ENCODE measurements at regions not wholly inside any gene's neighbourhood (a gene's known extent, or its start where the extent isn't known, plus 50 kb on each side); places are given as distances from the start of the nearest gene placed in this dataset.

DNA sequence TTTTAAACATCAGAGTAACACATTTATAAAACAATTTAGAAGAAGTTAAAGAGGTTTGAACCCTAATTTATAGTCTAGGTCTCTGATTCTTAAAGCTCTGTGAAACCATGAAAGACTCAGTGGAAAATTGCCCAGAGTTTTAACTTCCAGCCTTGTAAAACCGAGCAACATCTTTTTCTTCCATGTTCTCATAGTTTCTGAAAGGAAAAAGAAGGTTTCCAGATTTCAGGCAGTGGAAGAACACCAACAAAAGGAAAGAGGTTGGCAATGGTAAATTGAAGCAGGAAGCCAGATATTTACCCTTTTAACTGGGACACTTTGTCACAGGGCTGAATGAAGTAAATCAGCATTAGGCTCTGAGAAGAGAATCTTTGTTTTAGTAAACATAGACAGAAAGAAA lies 1999.3 kb downstream of the MAT2B start:
- DNase-seq, result no peak

DNA sequence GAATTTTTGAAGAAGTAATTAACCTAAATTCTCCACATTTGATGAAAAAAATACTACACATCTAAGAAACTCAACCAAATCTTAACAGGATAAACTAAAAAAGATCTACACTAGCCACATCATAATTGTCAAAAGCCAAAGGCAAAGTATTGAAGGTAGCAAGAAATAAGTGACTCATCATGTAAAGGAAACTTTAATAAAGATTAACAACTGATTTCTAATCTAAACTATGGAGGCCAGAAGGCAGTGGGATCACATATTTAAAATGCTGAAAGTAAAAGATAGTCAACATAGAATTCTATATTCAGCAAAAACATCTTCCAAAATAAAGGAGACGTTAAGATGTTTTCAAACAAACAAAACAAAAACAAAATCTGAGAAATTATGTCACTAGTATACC lies 2002.9 kb downstream of the MAT2B start:
- DNase-seq, result no peak

DNA sequence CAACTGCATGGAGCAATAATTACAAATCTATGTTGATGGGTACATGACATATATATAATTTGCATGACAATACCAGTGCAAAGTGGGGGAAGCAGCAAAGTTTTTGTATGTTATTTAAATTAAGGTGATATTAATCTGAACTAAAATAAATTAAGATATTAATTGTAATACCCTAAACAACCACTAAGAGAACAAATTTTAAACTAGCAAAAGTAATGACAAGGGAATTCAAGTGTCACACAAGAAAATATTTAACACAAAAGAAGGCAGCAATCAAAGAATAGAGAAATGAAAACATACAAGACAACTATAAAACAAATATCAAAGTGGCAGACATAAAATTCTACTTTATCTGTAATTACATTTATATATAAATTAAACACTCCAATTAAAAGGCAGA lies 2003.4 kb downstream of the MAT2B start:
- no peak for DNase-seq

DNA sequence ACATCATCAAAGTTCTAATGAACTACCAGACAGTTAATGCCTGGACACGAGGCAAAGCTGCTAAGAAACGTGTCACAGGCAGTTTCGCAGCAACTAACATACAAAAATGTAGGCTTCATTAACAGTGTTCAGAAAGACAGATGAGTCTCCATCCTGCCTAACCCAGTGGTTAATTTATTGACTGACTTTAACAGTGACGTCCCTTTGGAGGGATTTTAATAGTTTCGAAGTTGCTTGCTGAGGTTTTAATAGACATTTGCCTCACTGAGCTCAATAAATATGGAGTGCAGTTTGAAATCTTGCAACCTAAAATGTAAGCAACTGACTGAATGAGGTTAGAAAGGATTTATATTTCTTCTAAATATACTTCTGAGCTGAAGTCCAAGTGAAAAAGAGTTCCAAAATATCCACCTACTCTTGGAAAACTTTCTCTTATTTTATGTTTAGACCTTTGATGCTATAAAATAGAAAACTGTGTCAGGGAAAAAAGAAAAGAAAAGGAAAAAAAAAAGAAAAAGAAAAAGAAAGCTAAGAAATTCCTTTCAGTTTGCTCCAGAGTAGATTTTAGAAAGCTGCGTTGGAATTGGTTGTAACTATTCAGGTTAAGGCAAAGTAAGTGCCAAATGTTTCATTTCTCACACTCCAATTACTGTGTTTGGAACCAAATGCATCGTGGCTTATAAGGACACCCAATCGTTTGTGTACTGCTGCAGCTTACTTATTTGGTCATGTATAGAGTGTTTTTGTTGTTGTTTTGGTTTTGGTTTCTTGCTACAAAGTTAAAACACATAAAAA lies 2016.6 kb downstream of the MAT2B start:
- DNase-seq, result no peak

DNA sequence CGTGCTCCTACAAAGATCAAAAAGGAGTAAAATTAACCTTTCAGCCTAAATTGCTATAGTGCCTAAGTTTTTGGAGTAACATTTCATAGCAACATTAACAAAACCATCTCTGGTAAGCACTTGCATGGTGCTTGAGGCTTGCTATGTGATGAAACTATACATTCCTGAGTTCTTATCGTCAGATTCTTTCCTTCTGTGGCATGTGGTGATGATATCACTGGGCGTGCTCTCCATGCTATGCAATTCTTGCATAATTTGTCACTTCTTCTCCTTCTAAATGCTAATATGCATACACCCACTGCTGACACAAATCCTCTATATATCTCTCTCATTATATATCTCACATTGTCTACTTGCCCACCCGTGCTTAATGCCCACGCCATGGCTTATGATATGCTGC lies 2019.9 kb downstream of the MAT2B start:
- DNase-seq, result no peak

DNA sequence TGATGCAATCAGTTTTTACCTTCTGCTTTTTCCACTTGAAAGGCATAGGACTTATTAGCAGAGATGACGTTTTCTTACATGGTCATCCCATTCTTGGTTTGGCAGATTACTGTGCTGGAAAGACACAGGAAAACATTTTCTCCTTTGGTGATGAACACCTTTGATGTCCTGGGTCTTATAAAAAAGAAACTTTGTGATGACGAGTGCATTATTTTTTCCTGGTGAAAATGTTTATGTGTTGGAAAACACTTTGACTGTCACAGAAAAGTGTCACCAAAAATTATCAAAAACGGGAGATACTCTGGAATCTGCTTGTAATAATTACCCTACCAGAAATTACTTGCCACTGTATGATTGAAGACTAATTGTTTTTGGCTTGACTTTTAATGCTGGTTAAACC lies 2020.9 kb downstream of the MAT2B start:
- no peak for DNase-seq

DNA sequence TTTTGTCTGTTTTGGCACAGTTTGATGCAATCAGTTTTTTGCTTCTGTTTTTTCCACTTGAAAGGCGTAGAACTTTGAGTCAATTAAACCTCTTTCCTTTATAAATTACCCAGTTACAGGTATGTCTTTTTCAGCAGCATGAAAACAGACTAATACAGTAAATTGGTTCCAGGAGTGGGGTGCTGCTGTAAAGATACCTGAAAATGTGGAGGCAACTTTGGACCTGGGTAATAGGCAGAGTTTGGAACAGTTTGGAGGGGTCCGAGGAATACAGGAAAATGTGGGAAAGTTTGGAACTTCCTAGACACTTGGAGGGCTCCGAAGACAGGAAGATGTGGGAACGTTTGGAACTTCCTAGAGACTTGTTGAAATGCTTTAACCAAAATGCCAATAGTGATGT lies 2022.2 kb downstream of the MAT2B start:
- DNase-seq, result no peak

DNA sequence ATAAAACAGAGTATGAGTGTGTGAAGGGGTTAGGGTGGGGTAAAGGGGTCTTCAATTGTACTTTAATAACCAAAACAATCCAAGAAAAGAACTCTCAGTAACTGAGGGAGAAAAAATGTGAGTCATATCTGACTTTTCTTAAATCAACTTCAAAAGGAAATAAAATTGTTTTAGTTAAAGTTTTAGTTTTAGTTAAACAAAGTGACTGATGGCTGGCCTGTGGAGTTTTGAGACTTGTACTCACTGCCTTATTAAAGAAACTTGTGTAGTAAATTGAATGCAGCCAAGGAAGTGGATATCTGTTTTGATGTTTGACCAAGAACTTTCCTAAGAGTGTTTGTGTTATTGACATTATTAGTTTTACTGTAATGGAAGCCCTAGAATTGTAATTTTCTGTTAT lies 2032.6 kb downstream of the MAT2B start:
- no peak for DNase-seq

DNA sequence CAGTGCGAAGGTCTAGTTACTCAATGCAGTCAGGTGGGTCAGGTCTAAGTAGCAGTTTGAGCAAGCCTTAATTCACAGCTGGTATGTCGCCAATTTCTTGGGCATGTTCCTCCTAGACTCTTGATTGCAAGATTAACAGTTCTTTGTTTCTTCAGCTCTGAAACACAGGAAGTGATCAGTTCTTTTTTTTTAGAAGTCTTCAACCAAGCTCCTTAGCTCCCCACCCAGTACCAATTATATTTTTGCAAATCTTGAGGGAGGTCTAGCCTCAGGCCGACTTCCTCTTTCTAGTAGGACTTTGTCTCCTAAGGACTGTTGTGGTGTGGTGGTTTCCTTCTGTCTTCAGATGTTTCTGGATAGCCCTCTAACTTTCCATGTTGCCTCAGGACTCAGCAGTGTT lies 2054.2 kb downstream of the MAT2B start:
- DNase-seq, result no peak

DNA sequence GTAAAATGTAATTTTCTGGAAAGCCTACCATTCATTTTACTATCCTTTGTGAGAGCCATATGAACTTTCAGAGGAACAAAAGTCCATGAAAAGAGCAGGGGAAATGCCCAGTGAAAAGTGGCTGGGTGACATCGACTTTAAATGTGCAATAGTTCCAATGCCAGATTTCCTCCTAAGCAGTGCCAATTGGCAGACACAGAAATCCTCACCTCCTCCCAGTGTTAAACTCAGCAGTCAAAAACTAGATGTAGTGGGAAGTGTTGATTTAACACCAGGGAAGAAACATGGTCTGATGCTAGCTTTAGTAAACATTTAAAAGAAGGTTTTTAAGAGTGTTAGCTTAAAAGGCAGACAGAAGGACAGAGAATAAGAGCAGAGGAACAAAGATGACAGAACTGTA lies 2055.2 kb downstream of the MAT2B start:
- no peak for DNase-seq

DNA sequence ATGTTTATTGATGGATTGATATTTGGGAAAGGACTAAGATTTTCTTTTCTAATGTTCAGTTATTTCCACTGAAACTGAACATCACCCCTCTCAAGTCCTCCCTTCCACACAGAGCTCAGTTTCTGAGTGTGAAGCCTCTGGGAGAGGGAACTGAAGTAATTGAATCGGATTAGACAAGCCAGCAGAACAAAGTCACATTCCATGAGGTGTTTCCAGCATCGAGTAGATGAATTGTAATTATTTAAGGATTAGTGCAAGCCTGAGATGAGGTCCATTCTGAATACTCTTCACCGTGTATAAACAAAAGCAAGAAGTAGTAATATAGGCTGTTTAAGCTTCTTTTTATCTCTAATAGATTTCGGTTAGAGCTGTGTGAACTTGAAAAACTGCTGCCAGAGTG lies 2060.5 kb downstream of the MAT2B start:
- DNase-seq, result no peak

DNA sequence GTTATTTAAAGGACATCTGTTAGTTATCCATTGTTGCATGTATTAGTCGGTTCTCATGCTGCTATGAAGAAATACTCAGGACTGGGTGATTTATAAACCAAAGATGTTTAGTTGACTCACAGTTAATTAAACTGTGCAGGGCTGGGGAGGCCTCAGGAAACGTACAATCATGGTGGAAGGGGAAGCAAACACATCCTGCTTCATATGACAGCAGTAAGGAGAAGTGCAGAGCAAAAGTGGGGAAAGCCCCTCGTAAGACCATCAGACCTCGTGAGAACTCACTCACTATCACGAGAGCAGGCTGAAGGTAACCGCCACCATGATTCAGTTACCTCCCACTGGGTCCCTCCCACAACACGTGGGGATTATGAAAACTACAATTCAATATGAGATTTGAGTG lies 2064.1 kb downstream of the MAT2B start:
- no peak for DNase-seq

DNA sequence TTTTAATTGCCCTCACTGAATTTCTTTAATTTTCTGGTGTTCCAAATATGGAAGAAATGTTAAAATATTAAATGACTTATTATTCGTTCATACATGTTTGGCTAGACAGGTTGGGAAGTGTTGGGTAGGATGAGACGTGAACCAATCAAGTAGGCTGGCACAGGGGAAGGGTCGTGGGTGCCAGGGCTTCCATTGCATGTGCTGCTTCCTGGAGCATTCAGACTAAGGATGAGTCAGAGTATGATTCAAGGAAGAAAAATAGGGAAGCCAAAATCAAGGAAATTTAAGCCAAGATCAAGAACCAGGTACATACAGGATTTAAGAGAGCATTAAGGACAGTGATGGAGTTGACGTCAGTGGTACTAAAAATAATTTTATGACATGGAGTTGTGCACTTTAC lies 2068.0 kb downstream of the MAT2B start:
- no peak for DNase-seq

DNA sequence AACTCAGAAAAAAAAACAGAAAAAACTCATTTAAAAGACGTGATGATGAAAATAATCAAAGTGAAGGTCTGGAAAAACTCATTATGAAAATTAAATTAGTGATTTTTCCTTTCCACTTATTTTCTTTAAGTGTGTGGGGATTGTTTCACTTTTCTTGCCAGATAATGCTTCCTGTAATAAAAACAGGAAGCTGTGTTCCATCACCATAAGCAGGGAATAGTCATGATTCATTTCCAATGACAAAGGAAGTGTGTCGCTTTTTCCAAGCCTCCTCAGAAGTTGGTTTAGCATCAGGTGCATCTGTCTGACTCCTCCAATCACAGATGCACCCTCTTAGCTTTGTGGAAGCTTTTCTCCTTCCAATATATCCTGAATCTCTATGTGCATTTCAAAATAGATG lies 2068.7 kb downstream of the MAT2B start:
- DNase-seq, result no peak

DNA sequence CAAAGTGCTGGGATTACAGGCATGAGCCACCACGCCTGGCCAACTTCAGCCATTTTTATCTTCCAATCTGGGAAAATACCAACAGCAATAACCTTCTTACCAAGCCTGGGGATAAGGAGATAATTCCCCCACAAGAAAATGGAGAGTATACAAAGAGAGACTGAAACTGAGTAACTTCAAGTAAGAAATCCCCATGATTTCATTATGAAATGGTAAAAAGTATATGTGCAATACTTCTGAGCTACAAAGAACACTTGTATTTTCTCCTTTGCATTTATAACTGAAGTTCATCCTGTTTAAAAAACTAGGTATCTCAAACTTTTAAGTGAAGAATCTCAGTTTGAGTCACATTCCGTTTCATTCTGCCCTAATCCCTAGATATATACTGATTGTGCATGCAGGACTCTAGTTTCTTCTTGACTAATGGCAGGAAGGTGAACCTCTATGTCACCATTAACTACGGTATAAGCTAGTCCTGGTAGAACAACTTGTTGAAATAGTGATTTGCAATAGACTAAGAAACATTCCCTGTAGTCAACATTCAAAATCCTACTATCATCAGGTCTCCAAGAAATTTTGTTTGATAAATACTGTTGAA lies 2071.4 kb downstream of the MAT2B start:
- no peak for DNase-seq

DNA sequence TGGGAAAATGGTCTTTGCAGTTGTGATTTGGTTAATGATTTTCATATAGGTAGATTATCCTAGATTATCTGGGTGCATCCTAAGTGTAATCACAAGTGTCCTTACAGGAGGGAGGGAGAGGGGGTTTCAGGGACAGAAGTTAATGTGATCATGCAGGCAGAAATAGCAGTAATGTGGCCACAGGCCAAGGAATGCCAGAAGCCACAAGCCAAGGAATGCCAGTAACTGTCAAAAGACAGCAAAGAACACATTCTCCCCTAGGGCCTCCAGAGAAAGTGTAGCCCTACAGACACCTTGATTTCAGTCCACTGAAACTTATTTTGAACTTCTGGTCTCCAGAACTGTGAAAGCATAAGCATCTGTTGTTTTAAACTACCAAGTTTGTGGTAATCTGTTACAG lies 2074.5 kb downstream of the MAT2B start:
- no peak for DNase-seq

DNA sequence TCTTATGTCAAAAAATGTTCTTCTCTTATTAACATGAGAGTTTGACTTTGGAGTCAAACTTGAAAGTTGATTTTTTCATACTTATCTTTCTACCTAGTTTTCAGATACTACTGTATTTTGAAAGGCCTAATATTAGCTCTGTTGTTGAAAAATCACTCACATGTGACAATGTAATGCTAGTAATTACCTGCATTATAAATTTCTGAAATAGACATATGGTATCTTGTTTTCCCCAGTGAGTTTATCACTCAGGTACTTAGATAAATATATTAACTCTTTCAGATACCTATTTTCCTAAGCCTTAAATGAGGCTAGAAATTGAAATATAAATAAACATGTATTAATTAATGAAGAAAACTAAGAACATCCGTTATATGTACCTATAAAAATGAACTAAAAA lies 2089.3 kb downstream of the MAT2B start:
- no peak for DNase-seq

DNA sequence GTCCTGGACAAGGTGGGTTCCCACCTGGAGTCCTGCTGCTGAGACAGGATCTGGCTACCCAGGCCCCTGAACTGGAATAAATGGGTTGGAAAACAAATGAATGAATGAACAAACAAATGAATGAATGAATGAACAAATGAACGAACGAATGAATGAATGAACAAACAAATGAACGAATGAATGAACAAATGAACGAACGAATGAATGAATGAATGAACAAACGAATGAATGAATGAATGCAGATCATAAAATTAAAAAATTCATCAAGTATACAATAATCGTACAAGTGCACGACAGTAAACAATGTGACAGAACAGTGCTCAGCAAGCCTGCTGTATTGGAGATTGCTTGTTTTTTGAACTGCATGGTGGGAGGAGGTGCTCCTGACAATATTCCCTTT lies 2097.1 kb downstream of the MAT2B start:
- DNase-seq, result no peak

DNA sequence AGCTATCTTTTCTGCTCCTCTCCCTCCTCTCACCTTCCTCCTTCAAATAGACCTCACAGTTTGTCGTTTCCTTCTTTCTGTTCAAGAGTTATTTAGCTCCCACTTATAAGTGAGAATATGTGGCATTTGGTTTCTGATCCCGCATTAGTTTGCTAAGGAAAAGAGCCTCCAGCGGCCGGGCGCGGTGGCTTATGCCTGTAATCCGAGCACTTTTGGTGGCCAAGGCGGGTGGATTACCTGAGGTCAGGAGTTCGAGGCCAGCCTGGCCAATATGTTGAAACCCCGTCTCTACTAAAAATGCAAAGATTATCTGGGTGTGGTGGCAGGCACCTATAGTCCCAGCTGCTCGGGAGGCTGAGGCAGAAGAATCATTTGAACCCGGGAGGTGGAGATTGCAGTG lies 2101.6 kb downstream of the MAT2B start:
- no peak for DNase-seq

DNA sequence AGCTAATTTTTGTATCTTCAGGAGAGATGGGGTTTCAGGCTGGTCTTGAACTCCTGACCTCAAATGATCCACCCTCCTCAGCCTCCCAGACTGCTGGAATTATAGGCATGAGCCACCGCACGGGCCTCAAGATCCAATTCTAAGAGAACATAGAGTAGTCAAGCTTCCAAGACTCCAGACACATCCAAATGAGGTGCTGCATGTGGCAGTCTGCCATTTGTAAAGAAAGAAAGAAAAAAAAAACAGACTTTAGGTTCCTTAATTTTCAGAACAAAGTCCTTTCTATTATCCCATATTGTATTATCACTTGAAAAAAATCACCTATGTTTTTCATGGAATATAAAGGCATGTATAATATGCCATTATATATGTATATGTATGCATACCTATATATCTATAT lies 2104.5 kb downstream of the MAT2B start:
- DNase-seq, result no peak

DNA sequence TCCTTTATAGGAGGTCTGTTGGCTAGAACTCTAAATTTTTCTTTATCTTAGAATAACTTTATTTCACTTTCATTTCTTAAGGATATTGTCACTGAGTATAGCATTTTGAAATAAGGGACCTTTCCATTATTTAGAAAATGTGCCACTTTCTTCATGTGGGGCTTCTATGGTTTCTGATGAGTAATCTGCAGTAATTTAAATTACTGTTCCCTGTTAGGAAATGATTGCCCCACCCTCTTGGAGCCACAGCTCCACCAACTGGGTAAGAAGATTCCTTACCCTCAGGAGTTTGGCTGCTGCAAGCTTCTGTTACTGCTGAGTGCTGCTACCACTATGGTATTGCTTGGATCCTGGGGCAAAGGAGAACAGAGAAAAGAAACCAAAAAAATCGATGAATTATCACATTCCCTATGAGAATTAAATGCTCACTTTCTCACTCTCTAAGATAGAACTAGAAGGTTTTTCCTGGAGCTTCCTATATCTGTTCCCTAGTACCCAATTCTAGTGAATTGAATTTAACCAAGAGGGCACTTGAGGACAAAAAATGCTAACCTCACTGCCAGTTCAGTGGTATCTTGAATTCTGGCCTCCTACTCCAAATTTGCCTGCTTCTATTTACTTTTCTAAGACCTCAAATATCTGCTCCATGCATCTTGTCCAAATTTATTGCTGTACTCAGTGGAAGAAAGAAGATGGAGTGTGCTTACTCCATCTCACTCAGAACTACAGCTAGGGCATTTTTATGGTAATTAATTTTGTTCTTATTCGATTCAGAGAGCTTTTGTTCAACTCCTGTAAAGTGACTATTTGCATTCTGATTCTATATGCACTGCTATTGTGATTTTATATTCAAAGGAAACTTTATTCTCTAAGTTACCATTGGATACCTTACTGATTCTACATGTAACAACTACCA lies 2111.3 kb downstream of the MAT2B start:
- no peak for DNase-seq

DNA sequence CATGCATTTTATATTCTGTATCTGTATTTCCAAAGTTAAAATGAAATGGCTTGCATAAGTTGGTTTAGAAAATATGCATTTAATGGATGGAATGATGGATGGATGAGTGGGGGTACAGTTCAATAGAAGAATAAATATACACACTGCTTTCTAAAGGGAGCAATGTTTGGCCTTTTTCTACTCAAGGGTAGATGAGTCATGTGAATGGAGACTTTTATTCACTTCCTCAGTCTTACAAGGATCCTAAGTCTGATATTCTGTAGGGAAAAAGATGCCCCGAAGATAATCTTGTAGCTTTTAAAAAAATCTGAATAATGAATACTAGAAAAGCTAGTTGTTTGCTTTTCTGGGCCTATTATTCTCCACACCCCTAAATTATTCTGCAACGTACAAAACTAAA lies 2112.1 kb downstream of the MAT2B start:
- no peak for DNase-seq

DNA sequence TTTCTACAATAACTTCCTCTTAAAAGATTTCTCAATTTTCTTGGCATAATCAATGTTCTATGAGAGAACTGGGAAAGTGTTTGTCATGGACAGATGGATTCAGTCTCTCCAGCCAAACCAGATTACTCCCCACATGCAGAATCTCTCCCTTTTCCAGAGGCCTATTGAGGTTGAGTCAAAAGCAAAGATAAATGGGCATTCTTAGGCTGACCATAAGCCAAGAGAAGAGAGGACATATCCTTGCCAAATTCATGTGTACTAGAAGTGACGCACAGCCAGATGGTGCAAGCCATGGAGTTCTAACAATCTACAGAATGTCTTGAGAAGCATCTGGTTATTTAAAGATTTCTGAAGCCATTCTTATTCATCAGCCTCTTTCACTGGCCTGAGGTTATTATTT lies 2115.0 kb downstream of the MAT2B start:
- DNase-seq, result no peak

Data from CD4-positive, alpha-beta T cell treated with Interleukin-6 for 4 hours (primary cell).